Naive B cell (primary cell): ENCODE measurements at regions not wholly inside any gene's neighbourhood (a gene's known extent, or its start where the extent isn't known, plus 50 kb on each side); places are given as distances from the start of the nearest gene placed in this dataset.

ENCODE experiments used
- ATAC-seq, 2 donors: fragments of 150-1000 bp; cut with Tn5 transposase; 2 replicates each; pipeline ENCODE4 v1.10.0; 2021; ENCODE audit warnings: low read depth in 2 of 2, mild to moderate bottlenecking in 2 of 2, moderate library complexity in 2 of 2
- DNase-seq: peaks from one replicate; pipeline ENCODE4 v3.0.0; 2022
- H3K27ac Mint-ChIP-seq, 6 donors: one replicate each; pipeline ENCODE4 v1.8.0; 2020 to 2022; ENCODE audit warnings: mild to moderate bottlenecking in 6 of 6, mixed read lengths in 6 of 6, moderate library complexity in 5 of 6, inconsistent platforms in 2 of 6
- H3K27me3 Mint-ChIP-seq, 3 donors: one replicate each; pipeline ENCODE4 v1.8.0; 2021 to 2022; ENCODE audit warnings: mixed read lengths in 3 of 3, mild to moderate bottlenecking in 1 of 3
- H3K36me3 Mint-ChIP-seq, 2 donors: one replicate each; pipeline ENCODE4 v1.8.0; 2020 to 2022; ENCODE audit warnings: mixed read lengths in 2 of 2, inconsistent platforms in 1 of 2, mild to moderate bottlenecking in 1 of 2
- H3K4me1 Mint-ChIP-seq, 3 donors: one replicate each; pipeline ENCODE4 v1.8.0; 2020 to 2022; ENCODE audit warnings: mixed read lengths in 3 of 3, inconsistent platforms in 1 of 3, mild to moderate bottlenecking in 1 of 3, moderate library complexity in 1 of 3
- H3K4me3 Mint-ChIP-seq, 8 donors: one replicate each; pipeline ENCODE4 v1.8.0; 2020 to 2022; ENCODE audit warnings: mild to moderate bottlenecking in 8 of 8, mixed read lengths in 8 of 8, moderate library complexity in 8 of 8, inconsistent platforms in 2 of 8
- H3K9me3 Mint-ChIP-seq, 7 donors: one replicate each; pipeline ENCODE4 v1.8.0; 2020 to 2022; ENCODE audit warnings: mixed read lengths in 7 of 7, mild to moderate bottlenecking in 5 of 7, inconsistent platforms in 2 of 7, moderate library complexity in 1 of 7

DNA sequence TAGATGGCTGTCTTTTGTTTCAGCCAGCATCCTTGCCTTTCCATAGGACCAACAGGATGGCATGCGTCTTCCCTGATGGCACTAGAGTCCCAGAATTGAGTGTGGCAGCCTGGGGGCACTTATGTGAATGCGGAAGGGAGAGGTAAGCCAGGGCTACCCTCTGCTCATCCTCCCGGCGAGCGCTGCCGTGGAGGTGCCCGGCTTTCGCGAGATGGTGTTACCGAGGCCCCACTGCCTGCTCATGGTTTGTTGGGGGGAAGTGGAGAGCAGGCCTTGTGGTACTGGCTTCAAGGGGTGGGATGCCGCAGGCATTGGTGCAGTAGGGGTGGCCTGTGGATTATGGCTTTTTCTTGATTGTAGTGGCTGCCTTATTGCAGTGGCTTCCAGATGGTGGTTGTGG lies 174.3 kb downstream of the AACS start:
- Mint-ChIP-seq H3K27me3 (peaks cover 14 to 57% (median 51%) of the 10 kb centered on the region in 3 donors), H3K4me3 (peak overlapping the region in 1 of 8 donors; percentile 42), H3K36me3 (no peaks in the 10 kb centered on the region), H3K9me3 (peaks cover 0 to 3% (median 0%) of the 10 kb centered on the region in 7 donors), H3K27ac (peak overlapping the region in 1 of 6 donors; percentile 14), H3K4me1 (no peaks in the 10 kb centered on the region)
- ATAC-seq (no peak), DNase-seq (no peak)

DNA sequence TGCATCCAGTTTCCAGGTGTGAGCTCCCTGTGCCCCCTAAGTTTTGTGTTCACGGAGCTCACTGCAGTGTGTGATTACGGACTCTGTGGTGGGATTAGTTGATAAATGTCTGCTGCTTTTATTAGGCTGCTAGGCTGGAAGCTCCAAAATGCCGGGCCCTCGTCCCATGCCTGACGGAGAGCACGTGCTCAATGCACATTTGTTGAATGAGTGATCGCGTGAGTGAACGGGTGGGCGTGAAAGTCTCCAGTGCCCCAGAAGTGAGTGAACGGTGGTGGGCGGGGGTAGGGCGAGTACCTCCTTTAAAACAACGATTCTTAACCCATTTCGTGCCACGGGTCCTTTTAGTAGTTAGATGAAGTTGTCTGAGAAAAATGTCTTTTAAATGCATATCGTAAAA lies 175.5 kb downstream of the AACS start:
- DNase-seq (no peak), ATAC-seq (no peak)
- Mint-ChIP-seq H3K9me3 (peaks cover 0 to 3% (median 0%) of the 10 kb centered on the region in 7 donors), H3K4me1 (no peaks in the 10 kb centered on the region), H3K36me3 (no peaks in the 10 kb centered on the region), H3K4me3 (no peak overlapping the region), H3K27ac (no peak overlapping the region), H3K27me3 (peaks cover 14 to 52% (median 39%) of the 10 kb centered on the region in 3 donors)

DNA sequence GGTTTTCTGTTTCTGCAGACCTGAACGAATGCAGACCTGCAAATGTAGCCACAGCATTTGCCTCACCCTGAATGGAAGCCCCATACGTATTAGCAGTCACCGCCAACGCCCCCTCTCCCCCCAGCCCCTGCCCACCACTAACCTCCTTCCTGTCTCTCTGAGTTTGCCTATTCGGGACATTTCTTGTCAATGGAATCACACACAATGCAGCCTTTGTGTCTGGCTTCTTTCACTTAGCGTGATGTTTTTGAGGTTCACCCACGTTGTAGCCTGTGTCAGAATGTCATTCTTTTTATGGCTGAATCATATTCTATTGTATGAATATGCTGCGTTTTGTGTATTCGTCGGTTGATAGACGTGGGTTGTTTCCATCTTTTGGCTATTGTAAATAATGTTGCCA lies 178.6 kb downstream of the AACS start:
- Mint-ChIP-seq H3K27ac (no peak overlapping the region), H3K27me3 (peaks cover 13 to 50% (median 24%) of the 10 kb centered on the region in 3 donors), H3K4me1 (no peaks in the 10 kb centered on the region), H3K9me3 (peaks cover 0 to 2% (median 0%) of the 10 kb centered on the region in 7 donors), H3K36me3 (no peaks in the 10 kb centered on the region), H3K4me3 (no peak overlapping the region)
- DNase-seq = no peak
- ATAC-seq = no peak

DNA sequence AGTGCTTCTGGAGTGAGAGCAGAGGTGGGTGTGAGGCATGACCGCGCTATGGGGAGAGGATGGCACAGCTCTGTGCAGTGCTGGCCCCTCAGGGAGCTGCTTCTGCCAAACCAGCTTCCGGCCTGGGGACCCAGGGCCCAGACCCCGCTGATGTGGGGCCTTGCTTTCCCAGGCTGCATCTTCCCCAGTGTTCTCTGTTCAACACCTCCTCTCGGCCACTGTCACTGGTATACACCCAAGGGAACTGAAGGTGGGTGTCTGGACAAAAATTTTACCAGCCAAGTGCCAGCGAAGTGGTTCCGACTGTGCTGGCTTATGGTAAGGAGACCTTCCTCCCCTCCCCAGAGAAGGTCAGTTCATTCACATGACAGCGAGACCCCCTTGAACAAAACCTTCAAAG lies 179.1 kb downstream of the AACS start:
- H3K27me3 Mint-ChIP-seq = peaks cover 10 to 48% (median 19%) of the 10 kb centered on the region in 3 donors
- no peak overlapping the region for H3K27ac Mint-ChIP-seq
- H3K4me1 Mint-ChIP-seq = no peaks in the 10 kb centered on the region
- H3K9me3 Mint-ChIP-seq = peaks cover 0 to 2% (median 0%) of the 10 kb centered on the region in 7 donors
- no peak overlapping the region for H3K4me3 Mint-ChIP-seq
- DNase-seq (no peak), ATAC-seq (no peak)
- no peaks in the 10 kb centered on the region for H3K36me3 Mint-ChIP-seq

DNA sequence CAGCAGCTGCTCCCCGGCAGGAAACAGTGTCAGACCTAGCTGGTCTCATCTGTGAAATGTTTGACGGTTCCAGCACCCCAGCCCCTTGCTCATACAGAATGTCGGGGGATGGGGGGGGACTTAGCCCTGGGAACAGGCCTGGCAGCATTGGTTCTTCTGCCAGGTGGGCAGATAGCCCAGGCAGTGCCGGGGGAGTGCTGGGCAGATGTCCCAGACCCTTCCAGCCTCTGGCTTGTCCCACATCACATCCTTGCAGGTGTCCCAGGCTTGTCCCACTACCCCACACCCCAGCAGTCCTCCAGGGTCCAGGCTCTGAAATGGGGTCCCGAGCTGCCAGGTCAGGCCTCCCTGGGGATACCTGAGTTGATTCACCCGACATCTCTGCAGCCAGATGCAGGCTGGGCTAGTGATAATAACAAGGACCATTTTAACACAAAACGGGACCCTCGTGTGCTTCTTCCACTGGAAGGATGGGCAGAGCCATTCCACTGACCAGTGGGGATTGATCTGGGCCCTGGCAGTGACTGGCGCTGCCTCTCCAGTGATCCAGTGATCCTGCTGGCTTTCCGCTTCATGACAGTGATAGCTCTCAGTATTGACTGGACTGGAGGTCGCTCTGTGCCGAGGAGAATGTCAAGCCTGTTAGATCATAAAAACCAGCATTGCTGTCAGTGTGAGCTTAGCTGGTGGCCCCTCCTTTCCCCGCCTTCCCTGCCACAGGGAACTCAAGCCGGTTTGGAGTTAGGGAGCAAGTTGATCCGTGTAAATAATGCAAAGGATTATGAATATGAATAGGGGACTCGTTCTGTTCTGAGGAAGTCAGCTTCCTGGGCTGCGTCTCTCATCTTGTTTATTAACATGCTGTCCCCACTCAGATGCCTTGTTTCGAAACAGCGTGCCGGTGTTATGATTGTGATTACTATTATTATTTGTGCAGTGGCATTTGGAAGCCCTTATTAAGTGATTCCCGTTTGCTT lies 180.6 kb downstream of the AACS start:
- Mint-ChIP-seq H3K4me1 (no peaks in the 10 kb centered on the region), H3K4me3 (no peak overlapping the region), H3K9me3 (peaks cover 0 to 2% (median 0%) of the 10 kb centered on the region in 7 donors), H3K27me3 (peaks cover 7 to 40% (median 10%) of the 10 kb centered on the region in 3 donors), H3K27ac (no peak overlapping the region), H3K36me3 (no peaks in the 10 kb centered on the region)
- DNase-seq (no peak), ATAC-seq (no peak)

DNA sequence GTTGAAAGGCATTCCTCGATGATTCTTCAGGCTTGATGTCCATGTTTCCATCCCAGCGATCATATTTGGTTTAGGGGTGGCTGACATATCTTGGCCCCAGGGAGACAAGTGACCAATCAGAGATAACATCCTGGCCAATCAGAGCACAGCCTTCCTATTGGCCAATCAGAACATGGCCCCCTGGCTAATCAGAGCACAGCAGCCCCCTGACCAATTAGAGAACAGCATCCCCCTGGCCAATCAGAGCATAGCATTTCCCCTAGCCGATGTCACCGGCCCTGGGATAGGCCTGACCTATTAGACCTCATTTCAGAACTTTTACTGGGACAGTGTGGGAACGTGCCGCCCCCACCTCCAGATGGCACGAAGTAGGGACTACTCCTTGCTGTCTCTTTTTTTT lies 182.2 kb downstream of the AACS start:
- H3K27ac Mint-ChIP-seq = no peak overlapping the region
- no peak overlapping the region for H3K4me3 Mint-ChIP-seq
- no peaks in the 10 kb centered on the region for H3K36me3 Mint-ChIP-seq
- H3K9me3 Mint-ChIP-seq = peaks cover 0 to 2% (median 0%) of the 10 kb centered on the region in 7 donors
- H3K27me3 Mint-ChIP-seq = peaks cover 4 to 35% (median 8%) of the 10 kb centered on the region in 3 donors
- DNase-seq = no peak
- no peaks in the 10 kb centered on the region for H3K4me1 Mint-ChIP-seq
- ATAC-seq = no peak

DNA sequence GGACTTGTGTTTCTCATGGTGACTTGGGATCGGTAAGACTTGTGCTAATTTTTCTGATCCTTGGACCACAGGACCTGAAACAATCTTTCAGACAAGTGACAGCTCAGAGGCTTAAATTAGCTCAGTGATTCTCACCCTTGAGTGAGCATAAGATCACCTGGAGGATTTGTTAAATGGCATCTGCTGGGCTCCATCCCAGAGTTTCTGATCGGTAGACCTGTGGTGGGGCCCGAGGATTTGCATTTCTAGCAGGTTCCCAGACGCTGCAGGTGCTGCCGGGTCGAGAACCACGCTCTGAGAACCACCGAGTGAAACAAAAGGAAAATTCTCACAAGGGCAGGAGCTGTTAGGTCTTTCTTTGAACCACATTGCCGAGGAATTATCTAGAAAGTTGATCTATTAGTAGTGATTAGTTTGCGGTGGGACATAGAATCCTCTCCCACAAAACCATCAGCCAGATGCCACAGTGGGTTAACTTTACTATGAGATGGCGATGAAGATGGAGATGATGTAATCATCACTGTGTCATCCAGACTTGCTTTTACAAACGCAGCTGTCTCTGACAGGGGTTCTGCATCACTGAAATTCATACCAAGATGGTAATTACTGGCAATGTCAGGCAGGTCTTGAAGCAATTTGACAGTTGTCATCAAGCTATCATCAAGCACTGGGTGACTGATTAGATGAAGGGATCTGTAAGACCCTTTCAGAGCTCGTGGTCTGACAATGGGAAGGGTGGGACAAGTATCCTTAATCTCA lies 184.0 kb downstream of the AACS start:
- peaks cover 0 to 2% (median 0%) of the 10 kb centered on the region in 7 donors for H3K9me3 Mint-ChIP-seq
- DNase-seq (no peak), ATAC-seq (no peak)
- H3K27ac Mint-ChIP-seq = no peak overlapping the region
- H3K4me1 Mint-ChIP-seq = no peaks in the 10 kb centered on the region
- peaks cover 0 to 31% (median 4%) of the 10 kb centered on the region in 3 donors for H3K27me3 Mint-ChIP-seq
- no peak overlapping the region for H3K4me3 Mint-ChIP-seq
- H3K36me3 Mint-ChIP-seq = no peaks in the 10 kb centered on the region

DNA sequence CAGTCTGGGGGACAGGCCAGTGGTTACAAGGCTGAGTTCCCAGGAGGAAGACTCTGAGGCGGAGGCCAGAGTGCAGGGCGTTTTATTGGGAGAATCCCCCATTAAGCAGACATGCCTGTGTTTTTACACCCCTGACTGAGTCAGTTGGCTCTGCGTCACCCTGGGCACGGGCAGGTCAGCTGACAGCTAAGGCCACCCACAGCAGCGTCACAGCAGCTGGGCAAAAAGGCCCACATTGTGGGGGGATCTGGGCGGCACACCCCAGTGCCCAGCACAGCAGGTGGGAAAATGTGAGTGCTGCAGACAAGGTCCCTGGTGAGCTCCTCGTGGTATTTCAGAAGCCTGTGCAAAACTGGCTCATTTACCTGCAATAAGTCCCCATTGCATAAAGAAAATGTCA lies 184.7 kb downstream of the AACS start:
- Mint-ChIP-seq H3K27me3 (peaks cover 3 to 26% (median 4%) of the 10 kb centered on the region in 3 donors), H3K4me1 (no peaks in the 10 kb centered on the region), H3K27ac (no peak overlapping the region), H3K4me3 (no peak overlapping the region), H3K9me3 (peaks cover 0 to 2% (median 0%) of the 10 kb centered on the region in 7 donors), H3K36me3 (no peaks in the 10 kb centered on the region)
- ATAC-seq (no peak), DNase-seq (no peak)

DNA sequence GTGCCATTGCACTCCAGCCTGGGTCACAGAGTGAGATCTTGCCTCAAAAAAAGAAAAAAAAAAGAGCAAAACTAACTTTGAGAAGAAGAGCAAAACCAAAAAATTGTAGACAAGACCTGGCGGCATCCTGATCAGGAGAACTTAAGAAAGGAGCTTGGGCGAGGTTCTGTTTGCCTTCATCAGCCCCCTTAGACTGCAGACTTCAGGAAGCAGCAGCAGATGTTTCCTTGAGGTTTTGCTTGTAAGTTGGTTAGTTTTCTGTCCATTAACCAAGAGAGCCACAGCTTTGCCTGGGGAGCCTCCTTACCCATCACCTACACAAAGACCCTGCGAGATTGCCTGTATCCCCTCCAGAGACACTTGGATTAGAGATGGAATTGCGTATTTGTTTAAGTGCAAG lies 189.0 kb downstream of the AACS start:
- H3K9me3 Mint-ChIP-seq = peaks cover 2 to 6% (median 4%) of the 10 kb centered on the region in 7 donors
- H3K4me1 Mint-ChIP-seq = no peaks in the 10 kb centered on the region
- DNase-seq (no peak), ATAC-seq (no peak)
- H3K27me3 Mint-ChIP-seq = peaks cover 0 to 25% (median 17%) of the 10 kb centered on the region in 3 donors
- H3K36me3 Mint-ChIP-seq = no peaks in the 10 kb centered on the region
- no peak overlapping the region for H3K27ac Mint-ChIP-seq
- H3K4me3 Mint-ChIP-seq = no peak overlapping the region

DNA sequence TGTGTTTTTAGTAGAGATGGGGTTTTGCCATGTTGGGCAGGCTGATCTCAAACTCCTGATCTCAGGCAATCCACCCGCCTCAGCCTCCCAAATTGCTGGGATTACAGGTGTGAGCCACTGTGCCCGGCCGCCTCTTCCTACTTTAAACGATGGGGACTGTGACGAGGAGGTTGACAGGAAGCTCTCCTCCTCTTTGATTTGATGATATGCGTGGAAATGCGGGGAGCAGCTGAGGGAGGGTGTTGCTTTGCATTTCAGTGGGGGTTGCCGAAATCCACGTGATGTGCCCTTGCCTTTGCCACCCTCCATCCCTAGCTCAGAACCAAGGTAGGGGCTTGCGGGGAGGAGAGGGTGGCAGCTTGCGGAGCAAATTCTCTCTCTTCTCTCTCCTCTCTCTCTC lies 189.6 kb downstream of the AACS start:
- no peak overlapping the region for H3K27ac Mint-ChIP-seq

DNA sequence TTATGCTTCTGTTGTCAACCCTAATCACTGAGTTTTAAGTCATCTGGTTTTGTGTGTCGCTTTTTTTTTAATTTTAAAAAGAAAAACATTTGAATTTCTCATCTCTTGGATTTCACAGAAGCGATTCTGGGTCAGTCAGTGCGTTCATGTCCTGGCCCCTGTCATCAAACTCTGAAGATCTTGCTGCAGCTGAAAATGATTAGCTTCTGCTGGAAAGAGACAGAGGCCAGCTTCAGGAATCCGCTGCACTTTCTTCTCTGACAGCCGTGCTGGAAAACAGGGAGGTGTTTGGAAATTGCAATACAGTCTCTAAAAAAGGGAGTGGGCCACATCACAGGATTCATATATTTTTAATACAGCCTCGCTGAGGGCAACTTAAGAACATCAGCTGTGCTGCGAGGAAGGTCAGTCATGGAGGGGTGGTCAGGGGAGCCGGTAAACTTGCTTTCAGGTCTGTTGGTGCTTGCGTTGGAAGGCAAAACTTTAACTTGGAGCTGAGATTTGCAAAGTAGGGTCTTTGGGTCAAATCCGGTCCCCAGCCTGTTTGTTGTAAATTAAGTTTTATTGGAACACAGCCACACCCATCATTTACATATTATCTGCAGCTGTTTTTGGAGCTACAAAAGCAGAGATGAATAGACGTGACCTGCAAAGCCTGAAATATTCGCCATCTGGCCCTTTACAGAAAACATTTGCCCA lies 190.8 kb downstream of the AACS start:
- Mint-ChIP-seq H3K27me3 (peaks cover under 1 to 19% (median 17%) of the 10 kb centered on the region in 3 donors), H3K4me1 (no peaks in the 10 kb centered on the region), H3K9me3 (peaks cover 2 to 6% (median 4%) of the 10 kb centered on the region in 7 donors), H3K4me3 (no peak overlapping the region), H3K36me3 (no peaks in the 10 kb centered on the region), H3K27ac (no peak overlapping the region)
- no peak for DNase-seq
- ATAC-seq = no peak

More for the DNA sequence above, 189.6 kb downstream of the AACS start:
- peaks cover 0 to 25% (median 17%) of the 10 kb centered on the region in 3 donors for H3K27me3 Mint-ChIP-seq
- H3K4me3 Mint-ChIP-seq = no peak overlapping the region
- H3K36me3 Mint-ChIP-seq = no peaks in the 10 kb centered on the region
- DNase-seq (no peak), ATAC-seq (no peak)
- H3K9me3 Mint-ChIP-seq = peaks cover 2 to 6% (median 4%) of the 10 kb centered on the region in 7 donors
- H3K4me1 Mint-ChIP-seq = no peaks in the 10 kb centered on the region

DNA sequence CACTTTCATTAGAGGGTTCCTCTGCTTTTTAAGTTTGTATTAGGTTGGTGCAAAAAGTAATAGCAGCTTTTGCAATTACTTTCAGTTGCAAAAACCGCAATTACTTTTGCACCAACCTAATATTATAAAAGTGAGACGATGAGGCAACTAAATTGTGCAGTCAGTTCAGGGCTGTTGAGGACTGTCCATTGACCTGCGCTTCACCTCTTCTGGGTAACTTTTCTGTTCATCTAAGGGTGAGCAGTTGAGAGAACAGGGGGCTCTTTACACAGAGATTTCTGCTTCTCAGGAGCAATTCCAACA lies 191.3 kb downstream of the AACS start:
- Mint-ChIP-seq H3K4me1 (no peaks in the 10 kb centered on the region), H3K9me3 (peaks cover 2 to 6% (median 4%) of the 10 kb centered on the region in 7 donors), H3K27me3 (peaks cover 5 to 19% (median 17%) of the 10 kb centered on the region in 3 donors), H3K27ac (no peak overlapping the region), H3K4me3 (no peak overlapping the region), H3K36me3 (no peaks in the 10 kb centered on the region)
- ATAC-seq (no peak), DNase-seq (no peak)

DNA sequence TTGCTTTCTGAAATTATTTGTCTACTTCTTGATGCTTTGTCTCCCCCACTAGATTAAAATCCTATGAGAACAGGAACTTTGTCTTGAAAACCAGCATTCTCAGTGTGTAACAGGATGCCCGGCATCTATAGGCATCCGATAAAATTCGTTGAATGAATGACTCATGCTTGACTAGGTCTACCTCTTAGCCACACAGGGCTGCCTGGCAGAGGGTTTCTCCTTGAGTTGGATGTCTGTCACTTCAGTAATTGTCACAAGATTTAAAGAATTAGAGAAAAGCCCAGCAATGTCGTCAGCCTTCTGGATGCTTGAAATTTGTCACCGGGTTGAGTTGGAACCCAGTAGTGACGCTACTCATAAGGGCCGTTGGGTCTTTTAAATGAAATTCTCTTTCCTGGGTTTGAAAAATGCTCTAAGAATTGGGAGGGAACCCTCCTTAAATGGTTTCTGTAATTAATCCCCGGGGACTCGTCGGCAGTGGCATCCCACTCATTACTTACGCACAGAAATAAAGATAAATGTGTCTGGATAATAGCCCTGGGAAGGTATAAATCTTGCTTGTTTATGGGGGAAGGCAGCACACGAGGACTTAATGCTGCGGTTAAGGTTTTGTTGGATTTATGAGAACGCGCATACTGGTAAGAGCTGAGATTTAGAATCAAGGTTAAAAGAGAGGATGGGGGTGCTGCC lies 194.1 kb downstream of the AACS start:
- H3K36me3 Mint-ChIP-seq = no peaks in the 10 kb centered on the region
- H3K27ac Mint-ChIP-seq = no peak overlapping the region
- H3K27me3 Mint-ChIP-seq = peaks cover 9 to 24% (median 20%) of the 10 kb centered on the region in 3 donors
- ATAC-seq (no peak), DNase-seq (no peak)
- H3K4me3 Mint-ChIP-seq = no peak overlapping the region
- H3K4me1 Mint-ChIP-seq = no peaks in the 10 kb centered on the region
- H3K9me3 Mint-ChIP-seq = peaks cover 2 to 10% (median 6%) of the 10 kb centered on the region in 7 donors
